Fibroblast of lung (primary cell): ENCODE measurements at regions not wholly inside any gene's neighbourhood (a gene's known extent, or its start where the extent isn't known, plus 50 kb on each side); places are given as distances from the start of the nearest gene placed in this dataset.

Experiments
- DNase-seq, 2 donors: peaks; one replicate each; pipeline versions ENCODE4 v3.0.0 to v3.0.0-alpha.2; 2010; ENCODE audit warnings: low read depth in 2 of 2
- H2AFZ ChIP-seq: 2 replicates; pipeline ENCODE4 v1.5.1; 2012; ENCODE audit warnings: low read length, control low read depth, inconsistent platforms
- H3K27ac ChIP-seq: 2 replicates; pipeline ENCODE4 v1.5.1; 2011; ENCODE audit warnings: low read length, control low read depth; ENCODE audit not compliant: insufficient read depth
- H3K27me3 ChIP-seq: 2 replicates; pipeline ENCODE4 v1.5.1; 2011; ENCODE audit warnings: mild to moderate bottlenecking, low read length; ENCODE audit not compliant: control insufficient read depth, insufficient read depth
- H3K36me3 ChIP-seq: 2 replicates; pipeline ENCODE4 v1.5.1; 2011; ENCODE audit warnings: low read length; ENCODE audit not compliant: control insufficient read depth, insufficient read depth
- H3K4me1 ChIP-seq: 2 replicates; pipeline ENCODE4 v1.5.1; 2011; ENCODE audit warnings: low read length; ENCODE audit not compliant: control insufficient read depth, insufficient read depth; ENCODE audit errors: extremely low read depth
- H3K4me2 ChIP-seq: 2 replicates; pipeline ENCODE4 v1.5.1; 2011; ENCODE audit warnings: low read length, control low read depth; ENCODE audit not compliant: insufficient read depth; ENCODE audit errors: extremely low read depth
- H3K4me3 ChIP-seq, 4 experiments: fragments of 200-600 bp in 1 of 4; sonication (generic) in 1 of 4; replicated peaks in 1 of 4; 2 replicates each; pipeline ENCODE4 v1.5.1; 2011 to 2016; ENCODE audit warnings: low read length in 4 of 4, low read depth in 3 of 4, mild to moderate bottlenecking in 3 of 4, control low read depth in 2 of 4, inconsistent platforms in 1 of 4, mixed read lengths in 1 of 4; ENCODE audit not compliant: insufficient read depth in 1 of 4; ENCODE audit errors: control extremely low read depth in 1 of 4
- H3K79me2 ChIP-seq: 2 replicates; pipeline ENCODE4 v1.5.1; 2012; ENCODE audit warnings: mild to moderate bottlenecking, low read length, inconsistent platforms; ENCODE audit not compliant: control insufficient read depth, insufficient read depth
- H3K9ac ChIP-seq: 2 replicates; pipeline ENCODE4 v1.5.1; 2011; ENCODE audit warnings: mild to moderate bottlenecking, low read length, control low read depth; ENCODE audit not compliant: insufficient read depth
- H3K9me3 ChIP-seq: 2 replicates; pipeline ENCODE4 v1.5.1; 2012; ENCODE audit warnings: low read depth, low read length; ENCODE audit not compliant: control insufficient read depth, insufficient read depth
- H4K20me1 ChIP-seq: 2 replicates; pipeline ENCODE4 v1.5.1; 2011; ENCODE audit warnings: low read length; ENCODE audit not compliant: control insufficient read depth, insufficient read depth; ENCODE audit errors: extremely low read depth
- EZH2 ChIP-seq: IDR thresholded peaks from 2 replicates; pipeline ENCODE4 v1.5.1; 2012; ENCODE audit warnings: low read length, control low read depth, mild to moderate bottlenecking; ENCODE audit errors: missing control alignments
- TF ChIP-seq, protein P1 (sequence below), 2 donors: IDR thresholded peaks in 1 of 2; conservative IDR thresholded peaks in 1 of 2; 1 replicate in 1 of 2; 2 replicates in 1 of 2; pipeline ENCODE4 v1.5.1; 2011 to 2012; ENCODE audit warnings: low read length in 2 of 2, control low read depth in 1 of 2, inconsistent platforms in 1 of 2, low read depth in 1 of 2, mild to moderate bottlenecking in 1 of 2

DNA sequence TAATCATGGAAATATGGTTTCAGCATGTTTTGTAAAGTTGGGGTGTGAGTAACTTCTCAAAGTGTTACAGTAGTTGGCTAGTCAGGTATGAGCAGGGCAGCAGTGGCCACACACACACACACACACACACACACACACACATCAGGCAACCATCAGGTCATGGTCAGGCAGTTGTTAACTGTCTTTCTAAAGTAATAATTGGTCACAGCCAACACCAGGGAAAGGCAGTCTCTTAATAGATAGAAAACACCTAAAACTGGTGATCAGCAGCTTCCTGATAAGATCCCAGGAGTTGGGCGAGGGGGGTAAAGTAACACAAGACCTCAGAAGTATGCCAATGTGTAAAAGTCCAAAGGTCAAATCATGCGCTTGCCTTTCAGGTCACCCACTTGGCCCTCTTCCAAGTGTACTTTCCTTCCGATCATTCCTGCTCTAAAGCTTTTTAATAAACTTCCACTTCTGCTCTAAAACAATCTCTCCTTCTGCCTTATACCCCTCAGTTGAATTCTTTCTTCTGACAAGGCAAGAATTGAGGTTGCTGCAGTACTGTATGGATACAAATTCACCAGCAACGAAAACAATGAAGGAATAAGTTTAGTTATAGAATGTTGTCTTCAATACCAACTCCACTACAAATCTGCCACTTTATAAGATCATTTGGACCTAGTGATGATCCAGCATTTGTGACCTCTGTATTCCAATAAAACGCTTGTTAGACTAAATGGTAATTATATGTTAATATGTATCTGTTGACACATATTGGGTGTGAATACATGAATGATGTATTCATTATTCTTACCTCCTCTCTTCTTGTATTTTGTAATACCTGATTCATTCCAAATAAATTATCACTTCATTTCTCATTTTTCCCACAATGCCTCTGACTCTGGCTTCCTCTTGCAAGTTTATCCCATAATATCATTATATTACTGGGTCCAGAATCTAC lies 254.3 kb downstream of the METTL4 start:
- no peak for DNase-seq
- no peak for TF ChIP-seq EZH2
- TF ChIP-seq, protein P1, sequence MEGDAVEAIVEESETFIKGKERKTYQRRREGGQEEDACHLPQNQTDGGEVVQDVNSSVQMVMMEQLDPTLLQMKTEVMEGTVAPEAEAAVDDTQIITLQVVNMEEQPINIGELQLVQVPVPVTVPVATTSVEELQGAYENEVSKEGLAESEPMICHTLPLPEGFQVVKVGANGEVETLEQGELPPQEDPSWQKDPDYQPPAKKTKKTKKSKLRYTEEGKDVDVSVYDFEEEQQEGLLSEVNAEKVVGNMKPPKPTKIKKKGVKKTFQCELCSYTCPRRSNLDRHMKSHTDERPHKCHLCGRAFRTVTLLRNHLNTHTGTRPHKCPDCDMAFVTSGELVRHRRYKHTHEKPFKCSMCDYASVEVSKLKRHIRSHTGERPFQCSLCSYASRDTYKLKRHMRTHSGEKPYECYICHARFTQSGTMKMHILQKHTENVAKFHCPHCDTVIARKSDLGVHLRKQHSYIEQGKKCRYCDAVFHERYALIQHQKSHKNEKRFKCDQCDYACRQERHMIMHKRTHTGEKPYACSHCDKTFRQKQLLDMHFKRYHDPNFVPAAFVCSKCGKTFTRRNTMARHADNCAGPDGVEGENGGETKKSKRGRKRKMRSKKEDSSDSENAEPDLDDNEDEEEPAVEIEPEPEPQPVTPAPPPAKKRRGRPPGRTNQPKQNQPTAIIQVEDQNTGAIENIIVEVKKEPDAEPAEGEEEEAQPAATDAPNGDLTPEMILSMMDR (conservative IDR thresholded peaks at IDR 0.05 in 1 of 2, IDR thresholded peaks at IDR 0.05 in 1 of 2; ENCODE audit: low read depth in 1 of 2, low read length in 2 of 2) = no peak
- no peak overlapping the region for H2AFZ ChIP-seq
- H3K9me3 ChIP-seq = no peaks in the 10 kb centered on the region
- H3K79me2 ChIP-seq = no peaks in the 10 kb centered on the region
- no peak overlapping the region for H3K4me2 ChIP-seq
- no peak overlapping the region for H3K27ac ChIP-seq
- no peak overlapping the region for H3K9ac ChIP-seq
- no peak overlapping the region for H3K4me3 ChIP-seq
- H3K36me3 ChIP-seq = no peaks in the 10 kb centered on the region
- H4K20me1 ChIP-seq = no peaks in the 10 kb centered on the region
- H3K27me3 ChIP-seq = no peaks in the 10 kb centered on the region
- no peaks in the 10 kb centered on the region for H3K4me1 ChIP-seq

DNA sequence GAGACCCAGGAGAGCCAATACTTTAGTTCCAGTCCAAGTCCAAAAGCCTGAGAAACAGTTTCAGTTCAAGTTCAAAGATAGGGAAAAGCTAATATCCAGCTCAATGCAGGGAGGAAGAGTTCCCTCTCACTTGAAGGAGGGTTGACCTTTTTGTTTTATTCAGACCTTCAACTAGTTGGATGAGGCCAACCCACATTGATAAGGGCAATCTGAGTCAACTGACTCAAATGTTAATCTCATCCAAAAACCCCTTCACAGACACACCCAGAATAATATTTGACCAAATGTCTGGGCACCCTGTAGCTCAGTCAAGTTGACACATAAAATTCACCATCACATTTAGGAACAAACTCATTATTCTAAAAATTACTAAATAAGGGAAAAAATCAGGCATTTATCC lies 246.8 kb downstream of the METTL4 start:
- Histone ChIP-seq H3K79me2 (no peaks in the 10 kb centered on the region), H3K4me3 (no peak overlapping the region), H3K27ac (no peak overlapping the region), H3K9ac (no peak overlapping the region), H3K9me3 (no peaks in the 10 kb centered on the region), H3K36me3 (no peaks in the 10 kb centered on the region), H3K27me3 (no peaks in the 10 kb centered on the region), H3K4me2 (no peak overlapping the region), H4K20me1 (no peaks in the 10 kb centered on the region), H2AFZ (no peak overlapping the region), H3K4me1 (no peaks in the 10 kb centered on the region)
- TF ChIP-seq EZH2 = no peak
- TF ChIP-seq, protein P1 (conservative IDR thresholded peaks at IDR 0.05 in 1 of 2, IDR thresholded peaks at IDR 0.05 in 1 of 2; ENCODE audit: low read depth in 1 of 2, low read length in 2 of 2) = no peak
- no peak for DNase-seq

DNA sequence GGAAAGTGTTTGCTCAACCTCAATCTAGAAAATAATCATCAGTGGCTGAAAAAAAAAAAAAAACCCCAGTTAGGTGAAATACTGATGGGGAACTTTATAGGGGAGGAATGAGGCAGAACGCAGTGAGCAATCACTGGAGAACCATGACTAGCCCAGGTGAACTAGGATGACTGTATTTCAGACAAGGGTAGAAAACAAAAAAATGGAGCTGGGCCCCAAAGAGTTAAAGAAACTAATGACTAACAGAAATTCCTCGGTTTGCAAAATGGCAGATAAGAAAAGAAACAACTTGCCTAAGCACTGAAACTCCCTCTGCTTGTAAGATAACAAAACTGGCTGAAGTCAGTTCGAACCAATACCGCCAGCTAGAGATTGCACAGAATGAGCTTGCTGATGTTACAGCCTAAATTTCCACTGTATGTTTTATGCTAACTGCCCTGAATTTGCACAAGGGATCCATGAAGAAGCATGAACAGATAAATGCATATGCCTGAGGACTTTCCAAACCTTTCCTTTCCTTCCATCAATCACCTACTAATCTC lies 245.9 kb downstream of the METTL4 start:
- H3K36me3 ChIP-seq = no peaks in the 10 kb centered on the region
- H3K79me2 ChIP-seq = no peaks in the 10 kb centered on the region
- H3K4me1 ChIP-seq = no peaks in the 10 kb centered on the region
- no peak overlapping the region for H3K9ac ChIP-seq
- no peak overlapping the region for H2AFZ ChIP-seq
- peak; percentile 2 to 82 for DNase-seq
- H3K4me3 ChIP-seq = no peak overlapping the region
- H3K4me2 ChIP-seq = no peak overlapping the region
- H3K27ac ChIP-seq = no peak overlapping the region
- TF ChIP-seq EZH2 = no peak
- TF ChIP-seq, protein P1 (conservative IDR thresholded peaks at IDR 0.05 in 1 of 2, IDR thresholded peaks at IDR 0.05 in 1 of 2; ENCODE audit: low read depth in 1 of 2, low read length in 2 of 2) = no peak
- no peaks in the 10 kb centered on the region for H3K9me3 ChIP-seq
- no peaks in the 10 kb centered on the region for H3K27me3 ChIP-seq
- no peaks in the 10 kb centered on the region for H4K20me1 ChIP-seq
